MCF 10A (cell line): ENCODE measurements at regions not wholly inside any gene's neighbourhood (a gene's known extent, or its start where the extent isn't known, plus 50 kb on each side); places are given as distances from the start of the nearest gene placed in this dataset.

Source experiments
- BruUV-seq: library from RNA; stranded (reverse); fragments of 400-500 nt; replicated peaks from 2 replicates; lab custom pipeline; 2021; lab: Mats Ljungman, UMichigan
- CTCF ChIA-PET: fragments of 300-600 bp; sonication (Branson Sonifier 250); formaldehyde crosslinking; extraction: SDS; loops from one replicate; lab custom pipeline; 2021; ENCODE audit warnings: antibody characterized with exemption, inconsistent platforms; lab: Yijun Ruan, JAX
- POLR2A ChIA-PET: fragments of 300-600, 350-650 bp; sonication (Branson Sonifier 250); formaldehyde crosslinking; extraction: SDS; loops from one replicate; lab custom pipeline; 2020; ENCODE audit warnings: antibody characterized with exemption, inconsistent platforms; lab: Yijun Ruan, JAX
- DNase-seq: peaks from one replicate; pipeline ENCODE4 v3.0.0-alpha.2; 2018; ENCODE audit not compliant: unreplicated experiment
- H3K27ac Mint-ChIP-seq: one replicate; pipeline ENCODE4 v1.8.0; 2022; ENCODE audit warnings: mild to moderate bottlenecking, low read depth, mixed read lengths; ENCODE audit not compliant: unreplicated experiment
- H3K27me3 Mint-ChIP-seq: one replicate; pipeline ENCODE4 v1.8.0; 2022; ENCODE audit warnings: mixed read lengths; ENCODE audit not compliant: insufficient read depth, unreplicated experiment
- H3K36me3 Mint-ChIP-seq: one replicate; pipeline ENCODE4 v1.8.0; 2022; ENCODE audit warnings: mild to moderate bottlenecking, moderate library complexity, mixed read lengths; ENCODE audit not compliant: insufficient read depth, unreplicated experiment
- H3K4me1 Mint-ChIP-seq: one replicate; pipeline ENCODE4 v1.8.0; 2022; ENCODE audit warnings: mixed read lengths; ENCODE audit not compliant: insufficient read depth, unreplicated experiment
- H3K4me3 Mint-ChIP-seq: one replicate; pipeline ENCODE4 v1.8.0; 2022; ENCODE audit warnings: mild to moderate bottlenecking, moderate library complexity, mixed read lengths; ENCODE audit not compliant: unreplicated experiment
- H3K9me3 Mint-ChIP-seq: one replicate; pipeline ENCODE4 v1.8.0; 2022; ENCODE audit warnings: mixed read lengths; ENCODE audit not compliant: unreplicated experiment
- CTCF ChIP-seq: fragments of 200-600 bp; IDR thresholded peaks from one replicate; pipeline ENCODE4 v1.8.0; 2022; ENCODE audit warnings: antibody characterized with exemption, mild to moderate bottlenecking; ENCODE audit not compliant: unreplicated experiment
- intact Hi-C: fragments of 100-400 bp; cut with micrococcal nuclease; formaldehyde crosslinking; loops from 2 replicates; pipeline ENCODE4 v1.14.1; 2022

- TF ChIP-seq CTCF, result no peak
- ChIA-PET CTCF (no interaction called here), POLR2A (no interaction called here)
- H3K27me3 Mint-ChIP-seq, result peaks cover 48% of the 10 kb centered on the region
- no TSS peak for BruUV-seq
- intact Hi-C loops, result no loop called here
- H3K4me3 Mint-ChIP-seq, result no peak overlapping the region
- H3K27ac Mint-ChIP-seq, result no peak overlapping the region
- no peak for DNase-seq
- H3K4me1 Mint-ChIP-seq, result no peaks in the 10 kb centered on the region
- H3K36me3 Mint-ChIP-seq, result no peaks in the 10 kb centered on the region
- no peaks in the 10 kb centered on the region for H3K9me3 Mint-ChIP-seq
Observed at GRCh38 chr5:15168358-15168757, 296.8 kb upstream of the ANKH start.

GRCh38 chr5:15160091-15160490 is 288.5 kb upstream of the ANKH start:
- no peak for DNase-seq
- no peak overlapping the region for H3K27ac Mint-ChIP-seq
- no peaks in the 10 kb centered on the region for H3K36me3 Mint-ChIP-seq
- POLR2A ChIA-PET, result no interaction called here
- intact Hi-C loops, result no loop called here
- CTCF ChIA-PET, result no interaction called here
- no peak overlapping the region for H3K4me3 Mint-ChIP-seq
- peaks cover 48% of the 10 kb centered on the region for H3K27me3 Mint-ChIP-seq
- no peaks in the 10 kb centered on the region for H3K4me1 Mint-ChIP-seq
- no peak for TF ChIP-seq CTCF
- BruUV-seq, result no TSS peak
- H3K9me3 Mint-ChIP-seq, result no peaks in the 10 kb centered on the region

DNA sequence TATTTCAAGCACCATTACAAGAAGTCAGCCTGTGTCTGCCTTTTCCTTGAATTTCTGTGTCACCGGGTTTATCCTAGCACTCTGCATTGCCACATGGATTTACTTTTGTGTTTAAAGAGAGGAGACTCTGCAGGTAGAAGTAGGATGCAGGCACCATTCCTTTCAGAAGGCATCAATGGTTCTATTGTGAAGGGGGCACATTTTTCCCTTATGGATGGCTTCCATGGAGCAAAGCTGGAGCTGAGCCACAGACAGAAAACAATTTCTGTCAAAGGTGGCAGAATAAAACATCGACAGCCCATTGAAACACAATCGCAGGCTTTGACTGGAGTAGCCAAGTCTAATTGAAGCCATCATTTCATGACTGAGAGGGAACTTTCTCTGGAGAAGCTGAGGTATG is 288.0 kb upstream of the ANKH start:
- H3K27me3 Mint-ChIP-seq, result peaks cover 53% of the 10 kb centered on the region
- TF ChIP-seq CTCF, result no peak
- no peaks in the 10 kb centered on the region for H3K9me3 Mint-ChIP-seq
- CTCF ChIA-PET, result no interaction called here
- no peaks in the 10 kb centered on the region for H3K36me3 Mint-ChIP-seq
- intact Hi-C loops, result no loop called here
- no peak for DNase-seq
- H3K27ac Mint-ChIP-seq, result no peak overlapping the region
- no peak overlapping the region for H3K4me3 Mint-ChIP-seq
- H3K4me1 Mint-ChIP-seq, result no peaks in the 10 kb centered on the region
- no TSS peak for BruUV-seq
- POLR2A ChIA-PET, result no interaction called here

DNA sequence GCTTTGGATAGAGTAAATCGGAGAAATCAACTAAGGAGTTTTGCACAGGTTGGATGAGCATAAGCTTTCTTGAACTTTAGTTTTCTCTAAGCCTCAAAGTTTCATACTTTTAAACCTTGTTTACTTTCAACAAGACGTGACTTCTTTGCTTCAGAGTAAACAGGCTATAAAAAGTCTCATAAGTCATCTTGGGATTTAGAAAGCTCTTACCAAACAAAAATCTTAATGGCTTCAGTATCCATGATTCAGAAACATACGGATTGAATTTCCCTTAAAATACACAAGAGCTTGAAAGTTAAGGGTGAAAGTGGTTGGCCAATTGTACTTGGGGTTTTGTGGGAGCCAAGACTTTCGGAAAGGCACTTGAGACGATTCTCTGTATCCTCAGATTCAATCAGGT is 270.9 kb upstream of the ANKH start:
- H3K4me3 Mint-ChIP-seq, result no peak overlapping the region
- no peak overlapping the region for H3K27ac Mint-ChIP-seq
- no TSS peak for BruUV-seq
- CTCF ChIA-PET, result interaction anchor here (0.9 kb wide), 1 partner anchor 14 kb away, joined by 3 read pairs; no protein-coding TSS in a partner anchor
- TF ChIP-seq CTCF, result no peak
- peaks cover 49% of the 10 kb centered on the region for H3K27me3 Mint-ChIP-seq
- H3K9me3 Mint-ChIP-seq, result no peaks in the 10 kb centered on the region
- no peak for DNase-seq
- POLR2A ChIA-PET, result no interaction called here
- H3K4me1 Mint-ChIP-seq, result no peaks in the 10 kb centered on the region
- intact Hi-C loops, result no loop called here
- no peaks in the 10 kb centered on the region for H3K36me3 Mint-ChIP-seq
